ENCODE measurements at regions not wholly inside any gene's neighbourhood (a gene's known extent, or its start where the extent isn't known, plus 50 kb on each side); places are given as distances from the start of the nearest gene placed in this dataset.

DNA sequence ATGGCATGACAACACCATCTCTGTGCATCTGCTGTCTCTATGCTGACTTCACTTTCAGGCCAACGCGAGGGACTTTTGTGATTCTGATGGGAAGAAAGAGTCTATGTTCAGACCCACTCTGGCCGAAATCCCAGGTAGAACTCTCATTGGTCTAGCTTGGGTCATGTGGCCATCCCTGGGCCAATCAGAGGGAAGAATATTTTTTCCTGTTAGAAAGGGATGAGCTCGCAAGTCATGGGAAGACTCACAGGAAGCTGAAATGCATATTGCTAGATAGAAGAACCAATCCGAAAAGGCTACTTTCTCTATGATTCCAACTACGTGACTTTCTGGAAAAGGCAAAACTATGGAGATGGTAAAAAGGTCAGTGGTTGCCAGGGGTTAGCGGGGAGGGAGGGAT is 56.0 kb upstream of the LINC01488 start:
- H3K79me2 ChIP-seq (ENCODE audit: control insufficient read depth in 1 of 2, insufficient read depth in 2 of 2, low read length in 2 of 2), result no peaks in the 10 kb centered on the region
- H3K4me3 ChIP-seq (ENCODE audit: extremely low read depth in 1 of 4, insufficient read depth in 2 of 4, low read depth in 3 of 4, low read length in 4 of 4), result no peak overlapping the region
- ChIA-PET CTCF (ENCODE audit: partially characterized antibody) (interaction anchor here (0.7 to 1.6 kb wide), 2 partner anchors 100 to 137 kb away, joined by 3 read pairs; no protein-coding TSS in a partner anchor), POLR2A (ENCODE audit: partially characterized antibody) (no interaction called here)
- H3K4me2 ChIP-seq (ENCODE audit: insufficient read depth in 1 of 2, low read depth in 2 of 2, low read length in 2 of 2), result no peak overlapping the region
- H3K14ac ChIP-seq (ENCODE audit: insufficient read length), result no peak overlapping the region
- H3K4me1 ChIP-seq (replicated peaks in 1 of 4; ENCODE audit: control insufficient read depth in 3 of 4, insufficient read depth in 4 of 4, low read length in 3 of 4), result peaks cover 0 to 11% (median 2%) of the 10 kb centered on the region in 4 experiments; a peak in 4 of 7 replicates
- no peak for FAIRE-seq
- no peak overlapping the region for H2BK15ac ChIP-seq (ENCODE audit: low read length)
- H2AFZ ChIP-seq (ENCODE audit: low read length), result no peak overlapping the region
- H4K91ac ChIP-seq (replicated peaks; ENCODE audit: insufficient read length, low read length), result no peak overlapping the region
- no peak overlapping the region for H3K4ac ChIP-seq (replicated peaks; ENCODE audit: insufficient read length, low read depth, low read length)
- H3K36me3 ChIP-seq (ENCODE audit: control insufficient read depth in 2 of 4, insufficient read depth in 4 of 4, low read length in 3 of 4), result no peaks in the 10 kb centered on the region
- H4K5ac ChIP-seq (ENCODE audit: insufficient read length, low read depth, low read length), result no peak overlapping the region
- H3K18ac ChIP-seq (ENCODE audit: extremely low read depth, low read length), result no peak overlapping the region
- TF ChIP-seq SP2 (IDR thresholded peaks at IDR 0.05; ENCODE audit: low read length), result no peak
- no peak for TF ChIP-seq TBP (IDR thresholded peaks at IDR 0.05; ENCODE audit: low read depth, low read length)
- TF ChIP-seq, protein P1, sequence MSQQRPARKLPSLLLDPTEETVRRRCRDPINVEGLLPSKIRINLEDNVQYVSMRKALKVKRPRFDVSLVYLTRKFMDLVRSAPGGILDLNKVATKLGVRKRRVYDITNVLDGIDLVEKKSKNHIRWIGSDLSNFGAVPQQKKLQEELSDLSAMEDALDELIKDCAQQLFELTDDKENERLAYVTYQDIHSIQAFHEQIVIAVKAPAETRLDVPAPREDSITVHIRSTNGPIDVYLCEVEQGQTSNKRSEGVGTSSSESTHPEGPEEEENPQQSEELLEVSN (IDR thresholded peaks at IDR 0.05), result no peak
- TF ChIP-seq BCL11A (IDR thresholded peaks at IDR 0.05; ENCODE audit: low read depth in 2 of 2, low read length in 2 of 2), result no peak
- TF ChIP-seq SIX5 (IDR thresholded peaks at IDR 0.05; ENCODE audit: low read depth, low read length), result no peak
- peaks cover 10 to 12% of the 10 kb centered on the region in 2 experiments; a peak in 3 of 4 replicates for H3K9me3 ChIP-seq (ENCODE audit: insufficient read depth in 2 of 2, low read depth in 1 of 2, low read length in 1 of 2)
- H3K9ac ChIP-seq (replicated peaks in 1 of 4; ENCODE audit: extremely low read depth in 1 of 4, low read depth in 3 of 4, low read length in 3 of 4), result no peak overlapping the region
- no peaks in the 10 kb centered on the region for H3K79me1 ChIP-seq (ENCODE audit: low read depth, low read length)
- H2BK12ac ChIP-seq (ENCODE audit: low read depth, low read length), result no peak overlapping the region
- H2BK20ac ChIP-seq (ENCODE audit: low read length), result no peak overlapping the region
- whole genome bisulfite sequencing, 2 experiments (ENCODE audit: extremely low coverage in 1 of 2, insufficient coverage in 1 of 2, insufficient read length in 1 of 2, insufficient replicate concordance in 2 of 2, low coverage in 1 of 2, low lambda C conversion rate in 2 of 2, missing lambda C conversion rate in 1 of 2), result 96% methylated on average over 7 of the region's 7 CpGs; no CpG with 5 or more reads in 1 of the 2 experiments
- no peak overlapping the region for H3K23ac ChIP-seq (ENCODE audit: insufficient read length)
- no peaks in the 10 kb centered on the region for H4K20me1 ChIP-seq (replicated peaks in 1 of 2; ENCODE audit: control insufficient read depth in 1 of 2, insufficient read depth in 2 of 2, low read length in 2 of 2)
- no peaks in the 10 kb centered on the region for H3K27me3 ChIP-seq (replicated peaks in 1 of 4; ENCODE audit: control insufficient read depth in 3 of 4, extremely low read depth in 1 of 4, insufficient read depth in 3 of 4, low read length in 3 of 4)
- no peaks in the 10 kb centered on the region for H3K23me2 ChIP-seq (ENCODE audit: low read depth, low read length)
- H4K8ac ChIP-seq (ENCODE audit: extremely low read depth, insufficient read depth, low read length), result no peak overlapping the region
- no peak for DNase-seq (ENCODE audit: low read depth in 1 of 2, low spot score in 2 of 2)
- H3K27ac ChIP-seq (ENCODE audit: low read depth, low read length), result no peak overlapping the region
- no peak overlapping the region for H2BK5ac ChIP-seq (ENCODE audit: low read depth, low read length)
- H2AK5ac ChIP-seq (ENCODE audit: low read depth, low read length), result no peak overlapping the region
- no peak overlapping the region for H3K56ac ChIP-seq (replicated peaks; ENCODE audit: insufficient read length, low read depth, low read length)
- H2BK120ac ChIP-seq (replicated peaks; ENCODE audit: low read depth, low read length), result no peak overlapping the region

Measured in H1 (cell line).